ENCODE measurements at regions not wholly inside any gene's neighbourhood (a gene's known extent, or its start where the extent isn't known, plus 50 kb on each side); places are given as distances from the start of the nearest gene placed in this dataset.

GRCh38 chr6:48222241-48222640 is 111.2 kb upstream of the PTCHD4 start:
- H3K9ac ChIP-seq (ENCODE audit: low read length): no peak overlapping the region
- TF ChIP-seq CTCF (IDR thresholded peaks at IDR 0.05; ENCODE audit: low read length) (no peak), EZH2 (IDR thresholded peaks at IDR 0.05; ENCODE audit: borderline replicate concordance, low read length) (no peak)
- no peaks in the 10 kb centered on the region for H4K20me1 ChIP-seq (ENCODE audit: insufficient read depth, low read length)
- no peak overlapping the region for H3K4me2 ChIP-seq (ENCODE audit: low read length)
- no peaks in the 10 kb centered on the region for H3K79me2 ChIP-seq (ENCODE audit: insufficient read depth, low read length)
- no peak overlapping the region for H3K27ac ChIP-seq (ENCODE audit: low read depth, low read length, poor library complexity, severe bottlenecking)
- H3K4me1 ChIP-seq (ENCODE audit: insufficient read depth, low read length, severe bottlenecking): no peaks in the 10 kb centered on the region
- no peaks in the 10 kb centered on the region for H3K27me3 ChIP-seq (ENCODE audit: insufficient read depth, low read length)
- no peaks in the 10 kb centered on the region for H3K9me3 ChIP-seq (ENCODE audit: low read length)
- H3K9me2 ChIP-seq (ENCODE audit: low read depth, low read length): no peaks in the 10 kb centered on the region
- no peak overlapping the region for H2AFZ ChIP-seq (ENCODE audit: low read length)
- H3K36me3 ChIP-seq (ENCODE audit: insufficient read depth, low read length): no peaks in the 10 kb centered on the region
- no peak overlapping the region for H3K4me3 ChIP-seq (ENCODE audit: low read depth, low read length, poor library complexity, severe bottlenecking)
- H3F3A ChIP-seq (ENCODE audit: insufficient read depth, low read length): no peaks in the 10 kb centered on the region

DNA sequence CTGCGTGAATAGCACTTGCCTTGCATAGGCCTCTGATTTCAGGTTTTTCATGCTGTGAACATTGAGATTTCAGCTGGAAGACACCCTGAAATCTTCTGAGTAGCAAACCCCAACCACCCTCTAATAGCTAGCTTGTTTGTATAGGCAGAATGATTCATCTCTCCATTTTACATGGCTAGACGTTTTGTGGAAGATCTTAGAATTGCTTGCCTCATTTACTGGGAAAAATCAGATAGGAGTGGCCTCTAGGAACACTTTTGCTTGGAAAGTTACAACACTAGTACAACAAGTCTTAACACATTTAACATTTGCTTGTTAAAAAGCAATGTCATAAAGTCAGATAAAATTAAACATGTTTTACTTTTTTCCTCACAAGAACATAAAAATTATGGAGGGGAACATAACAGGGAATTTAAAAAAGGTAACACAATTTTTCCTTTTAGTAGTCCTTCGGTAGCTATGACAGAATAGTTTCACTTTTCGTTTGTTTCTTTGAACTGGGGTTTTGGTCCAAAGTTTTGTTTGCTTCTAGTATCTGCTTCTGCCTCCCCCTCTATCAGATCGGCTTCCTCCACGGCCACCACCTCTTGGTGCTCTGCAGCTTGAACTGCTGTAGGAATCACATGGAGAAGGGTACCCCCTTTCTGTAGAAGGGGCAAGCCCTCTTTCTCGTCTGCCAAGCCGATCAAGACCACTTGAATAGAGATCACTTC is 102.2 kb upstream of the PTCHD4 start:
- Histone ChIP-seq H3K4me2 (ENCODE audit: low read length) (no peak overlapping the region), H3K4me1 (ENCODE audit: insufficient read depth, low read length, severe bottlenecking) (no peaks in the 10 kb centered on the region), H3K36me3 (ENCODE audit: insufficient read depth, low read length) (no peaks in the 10 kb centered on the region), H3K9me2 (ENCODE audit: low read depth, low read length) (no peaks in the 10 kb centered on the region), H3K9me3 (ENCODE audit: low read length) (no peaks in the 10 kb centered on the region), H2AFZ (ENCODE audit: low read length) (no peak overlapping the region), H3F3A (ENCODE audit: insufficient read depth, low read length) (no peaks in the 10 kb centered on the region), H4K20me1 (ENCODE audit: insufficient read depth, low read length) (no peaks in the 10 kb centered on the region), H3K79me2 (ENCODE audit: insufficient read depth, low read length) (no peaks in the 10 kb centered on the region), H3K27ac (ENCODE audit: low read depth, low read length, poor library complexity, severe bottlenecking) (no peak overlapping the region), H3K9ac (ENCODE audit: low read length) (no peak overlapping the region), H3K27me3 (ENCODE audit: insufficient read depth, low read length) (no peaks in the 10 kb centered on the region), H3K4me3 (ENCODE audit: low read depth, low read length, poor library complexity, severe bottlenecking) (no peak overlapping the region)
- TF ChIP-seq CTCF (IDR thresholded peaks at IDR 0.05; ENCODE audit: low read length) (no peak), EZH2 (IDR thresholded peaks at IDR 0.05; ENCODE audit: borderline replicate concordance, low read length) (no peak)

GRCh38 chr6:48212501-48212900 is 101.5 kb upstream of the PTCHD4 start:
- no peak overlapping the region for H3K27ac ChIP-seq (ENCODE audit: low read depth, low read length, poor library complexity, severe bottlenecking)
- no peaks in the 10 kb centered on the region for H3K9me3 ChIP-seq (ENCODE audit: low read length)
- H3K4me1 ChIP-seq (ENCODE audit: insufficient read depth, low read length, severe bottlenecking): no peaks in the 10 kb centered on the region
- no peaks in the 10 kb centered on the region for H3K9me2 ChIP-seq (ENCODE audit: low read depth, low read length)
- H3K4me2 ChIP-seq (ENCODE audit: low read length): no peak overlapping the region
- TF ChIP-seq EZH2 (IDR thresholded peaks at IDR 0.05; ENCODE audit: borderline replicate concordance, low read length) (no peak), CTCF (IDR thresholded peaks at IDR 0.05; ENCODE audit: low read length) (no peak)
- H3K27me3 ChIP-seq (ENCODE audit: insufficient read depth, low read length): no peaks in the 10 kb centered on the region
- H3F3A ChIP-seq (ENCODE audit: insufficient read depth, low read length): no peaks in the 10 kb centered on the region
- H3K9ac ChIP-seq (ENCODE audit: low read length): no peak overlapping the region
- H3K4me3 ChIP-seq (ENCODE audit: low read depth, low read length, poor library complexity, severe bottlenecking): no peak overlapping the region
- no peaks in the 10 kb centered on the region for H4K20me1 ChIP-seq (ENCODE audit: insufficient read depth, low read length)
- H2AFZ ChIP-seq (ENCODE audit: low read length): no peak overlapping the region
- H3K79me2 ChIP-seq (ENCODE audit: insufficient read depth, low read length): no peaks in the 10 kb centered on the region
- H3K36me3 ChIP-seq (ENCODE audit: insufficient read depth, low read length): no peaks in the 10 kb centered on the region

All from OCI-LY1 (cell line).